Cardiac fibroblast (primary cell): ENCODE measurements at regions not wholly inside any gene's neighbourhood (a gene's known extent, or its start where the extent isn't known, plus 50 kb on each side); places are given as distances from the start of the nearest gene placed in this dataset.

Source experiments
- DNase-seq, 2 donors: peaks; one replicate each; pipeline versions ENCODE4 v3.0.0 to v3.0.0-alpha.2; 2010; ENCODE audit warnings: low read depth in 2 of 2
- H3K4me3 ChIP-seq, 2 donors: replicated peaks in 1 of 2; 1 replicate in 1 of 2; 2 replicates in 1 of 2; pipeline ENCODE4 v1.5.1; 2011; ENCODE audit warnings: low read depth in 2 of 2, low read length in 2 of 2, mild to moderate bottlenecking in 2 of 2, moderate library complexity in 1 of 2
- TF ChIP-seq, protein P1 (sequence below): IDR thresholded peaks from one replicate; pipeline ENCODE4 v1.5.1; 2011; ENCODE audit warnings: low read depth, mild to moderate bottlenecking, low read length, inconsistent platforms

DNA sequence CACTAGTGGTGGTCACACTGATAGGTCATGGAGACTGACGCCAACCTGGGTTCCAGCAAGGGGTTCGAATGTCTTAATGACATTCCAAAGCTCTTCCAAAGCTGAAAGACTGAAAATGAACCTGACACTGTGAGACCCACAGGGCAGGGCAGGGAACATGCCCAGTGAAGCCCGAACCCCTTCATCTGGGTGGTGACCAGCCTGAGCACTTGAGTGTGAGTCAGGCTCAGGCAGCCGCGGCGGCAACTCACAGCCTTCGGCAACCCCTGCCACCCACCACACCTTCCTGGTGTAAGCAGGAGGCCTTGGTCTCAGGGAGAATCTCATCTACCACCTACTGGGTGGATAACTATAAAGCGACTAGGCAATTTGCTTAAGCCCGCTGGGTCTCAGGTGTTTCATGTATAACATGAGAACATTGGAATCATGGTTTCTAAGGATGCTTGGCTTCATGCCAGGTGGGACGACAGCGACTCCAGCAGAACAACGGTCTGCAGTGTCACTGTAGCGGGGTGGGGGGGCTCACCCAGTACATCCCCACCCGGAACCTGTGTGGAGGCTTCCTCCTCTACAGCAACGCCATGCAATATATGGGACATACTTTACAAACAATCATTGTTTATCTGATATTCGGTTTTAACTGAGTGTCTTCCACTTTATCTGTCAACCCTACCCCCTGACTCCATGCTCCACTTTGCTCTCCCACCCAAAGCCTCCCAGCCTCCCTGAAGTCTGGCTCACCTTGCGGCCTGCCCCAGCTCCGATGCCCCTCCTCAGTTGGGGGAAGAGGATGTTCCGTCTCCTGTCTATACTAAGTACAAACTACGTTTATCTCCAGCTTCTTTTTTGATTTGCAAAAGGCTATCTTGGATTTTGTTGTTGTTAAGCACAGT is 125.0 kb upstream of the MEF2A start:
- H3K4me3 ChIP-seq = no peak overlapping the region
- no peak for DNase-seq
- TF ChIP-seq, protein P1, sequence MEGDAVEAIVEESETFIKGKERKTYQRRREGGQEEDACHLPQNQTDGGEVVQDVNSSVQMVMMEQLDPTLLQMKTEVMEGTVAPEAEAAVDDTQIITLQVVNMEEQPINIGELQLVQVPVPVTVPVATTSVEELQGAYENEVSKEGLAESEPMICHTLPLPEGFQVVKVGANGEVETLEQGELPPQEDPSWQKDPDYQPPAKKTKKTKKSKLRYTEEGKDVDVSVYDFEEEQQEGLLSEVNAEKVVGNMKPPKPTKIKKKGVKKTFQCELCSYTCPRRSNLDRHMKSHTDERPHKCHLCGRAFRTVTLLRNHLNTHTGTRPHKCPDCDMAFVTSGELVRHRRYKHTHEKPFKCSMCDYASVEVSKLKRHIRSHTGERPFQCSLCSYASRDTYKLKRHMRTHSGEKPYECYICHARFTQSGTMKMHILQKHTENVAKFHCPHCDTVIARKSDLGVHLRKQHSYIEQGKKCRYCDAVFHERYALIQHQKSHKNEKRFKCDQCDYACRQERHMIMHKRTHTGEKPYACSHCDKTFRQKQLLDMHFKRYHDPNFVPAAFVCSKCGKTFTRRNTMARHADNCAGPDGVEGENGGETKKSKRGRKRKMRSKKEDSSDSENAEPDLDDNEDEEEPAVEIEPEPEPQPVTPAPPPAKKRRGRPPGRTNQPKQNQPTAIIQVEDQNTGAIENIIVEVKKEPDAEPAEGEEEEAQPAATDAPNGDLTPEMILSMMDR = no peak

- TF ChIP-seq, protein P1 = no peak
- no peak overlapping the region for H3K4me3 ChIP-seq
- no peak for DNase-seq
Measured at GRCh38 chr15:99441444-99441800, 124.4 kb upstream of the MEF2A start.

DNA sequence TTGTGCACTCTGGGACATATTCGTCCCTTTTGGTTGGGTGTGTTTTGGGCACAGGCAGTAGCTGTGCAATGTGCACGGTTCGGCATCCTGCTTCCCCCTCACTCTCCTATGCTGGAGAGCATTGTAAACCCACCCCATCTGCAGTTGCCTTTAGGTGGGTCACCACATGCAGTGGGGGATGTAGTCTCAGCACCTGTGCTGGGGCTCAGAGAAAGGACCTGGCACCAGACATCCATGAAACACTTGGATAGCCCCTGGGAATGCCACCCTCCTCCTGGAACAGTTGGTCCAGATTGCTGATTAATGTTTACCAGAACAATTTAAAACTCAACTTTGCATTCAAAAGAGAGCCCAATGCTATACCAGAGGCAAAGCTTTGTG is 123.9 kb upstream of the MEF2A start:
- H3K4me3 ChIP-seq = no peak overlapping the region
- DNase-seq = no peak
- TF ChIP-seq, protein P1 = no peak

- TF ChIP-seq, protein P1 = no peak
- DNase-seq = peak; percentile 89 to 97
- no peak overlapping the region for H3K4me3 ChIP-seq
Measured at GRCh38 chr15:99442252-99442897, 123.4 kb upstream of the MEF2A start.

DNA sequence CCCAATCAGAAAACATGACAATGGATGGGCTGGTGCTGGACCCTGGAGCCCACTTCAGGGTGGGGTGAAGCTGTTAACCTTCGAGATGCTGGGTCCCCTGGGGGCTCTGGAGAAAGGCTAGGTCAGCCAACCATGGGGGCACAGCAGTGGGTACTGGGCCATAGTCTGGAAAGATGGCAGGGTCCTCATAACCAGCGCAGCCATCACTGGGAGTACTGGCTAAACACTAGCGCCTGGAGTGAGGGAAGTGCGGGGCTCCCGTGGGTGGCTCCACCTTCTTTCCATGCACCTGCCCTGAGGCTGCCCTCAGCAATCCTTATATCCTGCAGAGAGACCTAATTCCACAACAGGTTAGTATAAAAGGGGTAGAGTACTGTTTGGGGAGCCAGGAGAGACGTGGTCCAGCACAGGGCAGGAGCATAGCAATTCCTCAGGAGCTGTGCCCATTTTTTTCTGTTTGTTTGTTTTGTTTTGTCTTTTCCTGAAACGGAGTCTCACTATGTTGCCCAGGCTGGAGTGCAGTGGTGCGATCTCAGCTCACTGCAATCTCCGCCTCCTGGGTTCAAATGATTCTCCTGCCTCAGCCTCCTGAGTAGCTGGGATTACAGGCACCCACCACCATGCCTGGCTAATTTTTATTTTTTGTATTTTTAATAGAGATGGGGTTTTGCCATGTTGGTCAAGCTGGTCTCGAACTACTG is 122.6 kb upstream of the MEF2A start:
- no peak for DNase-seq
- TF ChIP-seq, protein P1 = no peak
- H3K4me3 ChIP-seq = no peak overlapping the region

DNA sequence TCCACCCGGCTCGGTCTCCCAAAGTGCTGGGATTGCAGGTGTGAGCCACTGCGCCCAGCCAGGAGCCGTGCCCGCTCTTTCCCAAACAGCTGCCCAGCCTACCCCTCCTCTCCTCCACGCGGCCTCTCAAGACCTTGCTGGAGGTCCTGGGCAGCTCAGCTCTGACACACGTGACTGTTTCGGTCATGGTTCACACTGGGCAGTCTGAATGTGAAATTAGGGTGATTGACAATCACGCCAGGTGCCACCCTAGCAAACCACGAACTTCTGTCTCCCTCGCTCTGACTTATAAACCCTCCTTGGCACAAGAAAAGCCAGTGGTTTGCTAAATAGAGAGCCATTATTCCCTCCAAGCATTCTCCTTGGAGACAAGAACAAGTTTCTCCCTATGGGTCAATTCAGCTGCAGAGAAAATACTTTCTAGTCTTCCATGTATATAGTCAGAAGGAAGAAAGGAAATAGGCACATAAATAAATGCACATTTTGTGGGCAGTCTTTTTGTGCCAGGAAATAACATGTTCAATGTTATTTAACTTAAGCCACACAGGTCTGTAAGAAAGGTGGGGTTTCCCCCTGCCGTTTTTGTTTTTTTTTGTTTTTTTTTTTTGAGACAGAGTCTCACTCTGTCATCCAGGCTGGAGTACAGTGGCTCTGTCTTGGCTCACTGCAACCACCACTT is 121.9 kb upstream of the MEF2A start:
- TF ChIP-seq, protein P1 = no peak

More for the DNA sequence above, 121.9 kb upstream of the MEF2A start:
- no peak overlapping the region for H3K4me3 ChIP-seq
- no peak for DNase-seq
